HEK293T (cell line): ENCODE measurements at regions not wholly inside any gene's neighbourhood (a gene's known extent, or its start where the extent isn't known, plus 50 kb on each side); places are given as distances from the start of the nearest gene placed in this dataset.
A peak's percentile ranks its signal among the peaks of the same experiment; 100 is the strongest.

Experiments
- CTCF ChIA-PET: fragments of 350-600 bp; formaldehyde crosslinking; extraction: SDS; loops from one replicate; lab custom pipeline; 2021; ENCODE audit warnings: antibody characterized with exemption, inconsistent platforms; lab: Yijun Ruan, JAX
- POLR2A ChIA-PET: fragments of 350-600 bp; formaldehyde crosslinking; extraction: SDS; loops from one replicate; lab custom pipeline; 2020; ENCODE audit warnings: antibody characterized with exemption, inconsistent platforms; lab: Yijun Ruan, JAX
- DNase-seq: peaks from one replicate; pipeline ENCODE4 v3.0.0; 2012; ENCODE audit warnings: mixed read lengths; ENCODE audit errors: extremely low spot score
- ARNT ChIP-seq: fragments of 450-650 bp; IDR thresholded peaks from 2 replicates; pipeline ENCODE4 v1.6.1; 2017; ENCODE audit warnings: mild to moderate bottlenecking
- BHLHE40 ChIP-seq: fragments of 450-650 bp; IDR thresholded peaks from 2 replicates; pipeline ENCODE4 v1.6.1; 2016; ENCODE audit warnings: mild to moderate bottlenecking, moderate library complexity, borderline replicate concordance
- CTBP1 ChIP-seq: fragments of 450-650 bp; IDR thresholded peaks from 2 replicates; pipeline ENCODE4 v1.6.1; 2016; ENCODE audit warnings: borderline replicate concordance
- ELF4 ChIP-seq: fragments of 450-650 bp; IDR thresholded peaks from 2 replicates; pipeline ENCODE4 v1.6.1; 2017; ENCODE audit warnings: antibody characterized with exemption
- FOXA1 ChIP-seq: fragments of 450-650 bp; IDR thresholded peaks from 2 replicates; pipeline ENCODE4 v1.6.1; 2016; ENCODE audit warnings: mild to moderate bottlenecking
- FOXK2 ChIP-seq: fragments of 450-650 bp; IDR thresholded peaks from 2 replicates; pipeline ENCODE4 v1.6.1; 2016; ENCODE audit warnings: mild to moderate bottlenecking
- FOXM1 ChIP-seq: fragments of 450-650 bp; IDR thresholded peaks from 2 replicates; pipeline ENCODE4 v1.6.1; 2017; ENCODE audit warnings: mild to moderate bottlenecking, borderline replicate concordance
- HDGF ChIP-seq: fragments of 450-650 bp; IDR thresholded peaks from 2 replicates; pipeline ENCODE4 v1.6.1; 2017; ENCODE audit warnings: antibody characterized with exemption, borderline replicate concordance
- L3MBTL2 ChIP-seq: fragments of 450-650 bp; conservative IDR thresholded peaks from 2 replicates; pipeline ENCODE4 v1.6.1; 2016; ENCODE audit warnings: mild to moderate bottlenecking
- LEF1 ChIP-seq: fragments of 450-650 bp; IDR thresholded peaks from 2 replicates; pipeline ENCODE4 v1.6.1; 2017; ENCODE audit warnings: mild to moderate bottlenecking, borderline replicate concordance
- NFRKB ChIP-seq: fragments of 450-650 bp; IDR thresholded peaks from 2 replicates; pipeline ENCODE4 v1.6.1; 2016; ENCODE audit warnings: mild to moderate bottlenecking, moderate library complexity
- PKNOX1 ChIP-seq: fragments of 450-650 bp; IDR thresholded peaks from 2 replicates; pipeline ENCODE4 v1.6.1; 2016
- SP1 ChIP-seq: fragments of 450-650 bp; IDR thresholded peaks from 2 replicates; pipeline ENCODE4 v1.6.1; 2017
- SUZ12 ChIP-seq: fragments of 450-650 bp; IDR thresholded peaks from 2 replicates; pipeline ENCODE4 v1.6.1; 2016; ENCODE audit warnings: mild to moderate bottlenecking
- TARDBP ChIP-seq: fragments of 450-650 bp; IDR thresholded peaks from 2 replicates; pipeline ENCODE4 v1.6.1; 2016
- ZNF384 ChIP-seq: fragments of 450-650 bp; IDR thresholded peaks from 2 replicates; pipeline ENCODE4 v1.6.1; 2016

GRCh38 chr9:108478431-108479332 is 377.1 kb downstream of the ACTL7B start:
- peak; percentile 77 for TF ChIP-seq PKNOX1
- TF ChIP-seq LEF1, result no peak
- CTCF ChIA-PET, result interaction anchor here (1.1 to 2.2 kb wide), 2 partner anchors 11 to 84 kb away, joined by 3 to 5 read pairs; no protein-coding TSS in a partner anchor
- POLR2A ChIA-PET, result no interaction called here
- DNase-seq, result no peak

DNA sequence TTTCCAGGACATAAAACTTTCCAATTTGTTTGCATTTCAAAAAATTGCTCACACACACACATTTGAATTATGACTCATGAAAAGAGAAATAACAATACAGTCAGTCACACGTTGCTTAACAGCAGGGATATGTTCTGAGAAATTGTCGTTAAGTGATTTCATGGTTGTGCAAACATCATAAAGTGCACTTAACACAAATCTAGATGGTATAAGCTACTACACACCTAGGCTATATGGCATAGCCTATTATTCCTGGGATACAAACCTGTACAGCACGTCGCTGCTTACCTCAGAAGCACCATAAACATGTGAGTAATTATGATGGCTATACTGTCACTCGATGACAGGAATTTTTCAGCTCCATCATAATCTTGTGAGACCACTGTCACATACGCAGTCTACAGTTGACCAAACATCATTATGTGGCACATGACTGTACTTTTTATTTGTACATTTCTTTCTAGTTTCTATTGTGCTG is 378.2 kb downstream of the ACTL7B start:
- ChIA-PET CTCF (interaction anchor here (2.2 kb wide), 1 partner anchor 10 kb away, joined by 5 read pairs; no protein-coding TSS in a partner anchor), POLR2A (interaction anchor here (0.7 kb wide), 1 partner anchor 1333 kb away, joined by 3 read pairs; no protein-coding TSS in a partner anchor)
- no peak for DNase-seq
- TF ChIP-seq NFRKB, result no peak
- TF ChIP-seq ZNF384, result no peak
- TF ChIP-seq FOXA1, result peak; percentile 39; the same call in 1 of the 2 replicates
- peak; percentile 43; the same call in 1 of the 2 replicates for TF ChIP-seq PKNOX1
- no peak for TF ChIP-seq ARNT
- no peak for TF ChIP-seq HDGF
- no peak for TF ChIP-seq CTBP1
- TF ChIP-seq ELF4, result no peak
- no peak for TF ChIP-seq BHLHE40

DNA sequence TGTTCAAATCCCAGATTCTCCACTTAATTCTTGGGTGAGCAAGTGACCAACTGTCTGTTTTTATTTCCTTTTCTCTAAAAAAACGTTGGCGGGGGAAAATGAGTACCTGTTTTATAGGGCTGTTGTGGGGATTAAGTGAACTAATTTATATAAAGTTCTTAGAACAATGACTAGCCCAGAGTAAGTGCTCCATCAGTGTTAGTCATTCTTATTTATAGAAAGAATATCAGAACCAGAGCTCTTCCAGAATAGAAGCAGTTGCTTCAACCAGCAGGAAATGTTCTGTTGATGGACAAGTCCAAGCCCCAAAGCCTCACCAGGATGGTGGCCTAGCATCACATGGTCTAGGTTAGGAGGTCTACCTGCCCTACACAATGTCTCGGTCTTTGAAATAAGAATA is 379.2 kb downstream of the ACTL7B start:
- POLR2A ChIA-PET, result no interaction called here
- no peak for DNase-seq
- CTCF ChIA-PET, result no interaction called here
- TF ChIP-seq FOXA1, result no peak
- TF ChIP-seq FOXK2, result no peak
- TF ChIP-seq L3MBTL2, result no peak
- TF ChIP-seq NFRKB, result no peak
- TF ChIP-seq PKNOX1, result no peak
- no peak for TF ChIP-seq BHLHE40
- TF ChIP-seq CTBP1, result no peak
- TF ChIP-seq TARDBP, result no peak
- no peak for TF ChIP-seq FOXM1
- TF ChIP-seq LEF1, result no peak
- TF ChIP-seq ELF4, result no peak
- TF ChIP-seq SP1, result no peak
- TF ChIP-seq SUZ12, result no peak
- no peak for TF ChIP-seq ARNT
- TF ChIP-seq ZNF384, result no peak
- no peak for TF ChIP-seq HDGF

GRCh38 chr9:108475813-108476212 is 380.0 kb downstream of the ACTL7B start:
- TF ChIP-seq HDGF (no peak), ZNF384 (no peak), SP1 (no peak), TARDBP (no peak), FOXA1 (no peak), FOXK2 (no peak), LEF1 (no peak), SUZ12 (no peak), FOXM1 (no peak), L3MBTL2 (no peak), ELF4 (no peak), PKNOX1 (no peak), BHLHE40 (no peak)
- CTCF ChIA-PET, result no interaction called here
- POLR2A ChIA-PET, result no interaction called here
- no peak for DNase-seq

DNA sequence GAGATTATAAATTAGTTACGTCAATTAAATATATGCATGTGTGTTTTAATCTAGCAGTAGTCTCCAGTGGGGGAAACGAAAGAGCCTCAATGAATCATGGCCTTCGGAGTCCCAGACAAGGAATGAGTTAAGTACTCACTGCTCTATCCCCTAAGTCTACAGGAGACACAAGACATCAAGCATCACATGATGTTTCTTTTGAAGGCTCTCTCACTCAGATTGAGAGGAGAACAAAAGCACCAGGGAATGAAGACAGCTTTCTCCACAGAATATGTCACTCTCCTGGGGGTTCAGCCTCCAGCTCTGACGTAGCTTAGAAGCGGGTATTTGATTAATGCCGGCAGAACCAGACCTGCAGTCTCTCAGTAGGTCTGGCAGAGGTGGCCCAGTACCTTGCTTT is 381.4 kb downstream of the ACTL7B start:
- DNase-seq, result no peak
- ChIA-PET CTCF (interaction anchor here (0.7 kb wide), 1 partner anchor 86 kb away, joined by 3 read pairs; no protein-coding TSS in a partner anchor), POLR2A (no interaction called here)
- no peak for TF ChIP-seq FOXA1
- TF ChIP-seq PKNOX1, result peak; percentile 17; the same call in 1 of the 2 replicates
- no peak for TF ChIP-seq ELF4
- TF ChIP-seq FOXK2, result no peak
